Loucy (cell line): ENCODE measurements at regions not wholly inside any gene's neighbourhood (a gene's known extent, or its start where the extent isn't known, plus 50 kb on each side); places are given as distances from the start of the nearest gene placed in this dataset.

Experiments used
- H2AFZ ChIP-seq: fragments of 200-600 bp; sonication (generic); 2 replicates; pipeline ENCODE4 v1.6.0; 2016; ENCODE audit warnings: antibody characterized with exemption, mild to moderate bottlenecking, low read length, moderate library complexity
- H3F3A ChIP-seq: fragments of 200-600 bp; 2 replicates; pipeline ENCODE4 v1.6.0; 2016; ENCODE audit warnings: antibody characterized with exemption, low read depth, mild to moderate bottlenecking
- H3K27me3 ChIP-seq: fragments of 200-600 bp; sonication (generic); 2 replicates; pipeline ENCODE4 v1.6.1; 2014; ENCODE audit warnings: low read length, mild to moderate bottlenecking; ENCODE audit not compliant: insufficient read depth, poor library complexity, severe bottlenecking
- H3K36me3 ChIP-seq: fragments of 200-600 bp; sonication (generic); 2 replicates; pipeline ENCODE4 v1.6.1; 2016; ENCODE audit warnings: low read length; ENCODE audit not compliant: insufficient read depth
- H3K4me1 ChIP-seq: fragments of 200-600 bp; sonication (generic); 2 replicates; pipeline ENCODE4 v1.5.1; 2014; ENCODE audit warnings: low read length, mild to moderate bottlenecking; ENCODE audit not compliant: insufficient read depth, poor library complexity, severe bottlenecking
- H3K4me2 ChIP-seq: fragments of 200-600 bp; sonication (generic); 2 replicates; pipeline ENCODE4 v1.6.0; 2014; ENCODE audit warnings: antibody characterized with exemption, low read length, low read depth, mild to moderate bottlenecking; ENCODE audit not compliant: poor library complexity, severe bottlenecking
- H3K4me3 ChIP-seq: fragments of 200-600 bp; sonication (generic); 2 replicates; pipeline ENCODE4 v1.5.1; 2014; ENCODE audit warnings: low read length, mild to moderate bottlenecking, mixed read lengths; ENCODE audit not compliant: poor library complexity, severe bottlenecking
- H3K79me2 ChIP-seq: fragments of 200-600 bp; sonication (generic); 2 replicates; pipeline ENCODE4 v1.6.1; 2014; ENCODE audit warnings: low read length; ENCODE audit not compliant: insufficient read depth
- H3K9ac ChIP-seq: fragments of 200-600 bp; sonication (generic); 2 replicates; pipeline ENCODE4 v1.6.0; 2014; ENCODE audit warnings: mild to moderate bottlenecking, low read depth, low read length, moderate library complexity; ENCODE audit not compliant: poor library complexity, severe bottlenecking
- H3K9me2 ChIP-seq: fragments of 200-600 bp; sonication (generic); replicated peaks from 2 replicates; pipeline ENCODE4 v1.6.1; 2016; ENCODE audit warnings: low read depth, low read length, mixed read lengths
- H3K9me3 ChIP-seq: fragments of 200-600 bp; sonication (generic); 2 replicates; pipeline ENCODE4 v1.6.1; 2014; ENCODE audit warnings: mild to moderate bottlenecking, antibody characterized with exemption, low read length, low read depth; ENCODE audit not compliant: insufficient read depth
- H4K20me1 ChIP-seq: fragments of 200-600 bp; sonication (generic); 2 replicates; pipeline ENCODE4 v1.6.0; 2014; ENCODE audit warnings: antibody characterized with exemption, low read length, mild to moderate bottlenecking; ENCODE audit not compliant: insufficient read depth, poor library complexity, severe bottlenecking
- CTCF ChIP-seq: fragments of 200-600 bp; sonication (generic); conservative IDR thresholded peaks from 2 replicates; pipeline ENCODE4 v1.5.1; 2014; ENCODE audit warnings: mild to moderate bottlenecking, antibody characterized with exemption, low read length
- EZH2phosphoT487 ChIP-seq: fragments of 200-600 bp; IDR thresholded peaks from 2 replicates; pipeline ENCODE4 v1.6.1; 2018; ENCODE audit warnings: antibody characterized with exemption, mild to moderate bottlenecking, moderate library complexity, borderline replicate concordance

GRCh38 chr20:60428651-60429050 is 470.4 kb downstream of the CDH26 start:
- Histone ChIP-seq H3K36me3 (no peaks in the 10 kb centered on the region), H3K9me2 (no peaks in the 10 kb centered on the region), H3K27me3 (no peaks in the 10 kb centered on the region), H3F3A (no peaks in the 10 kb centered on the region), H4K20me1 (no peaks in the 10 kb centered on the region), H3K4me2 (no peak overlapping the region), H3K4me1 (no peaks in the 10 kb centered on the region), H3K79me2 (no peaks in the 10 kb centered on the region), H3K9me3 (no peaks in the 10 kb centered on the region), H2AFZ (no peak overlapping the region), H3K9ac (no peak overlapping the region), H3K4me3 (no peak overlapping the region)
- TF ChIP-seq CTCF: no peak
- no peak for TF ChIP-seq EZH2phosphoT487

GRCh38 chr20:60430516-60431001 is 472.3 kb downstream of the CDH26 start:
- no peaks in the 10 kb centered on the region for H4K20me1 ChIP-seq

GRCh38 chr20:60431349-60431748 is 473.1 kb downstream of the CDH26 start:
- TF ChIP-seq EZH2phosphoT487 (no peak), CTCF (no peak)
- no peaks in the 10 kb centered on the region for H4K20me1 ChIP-seq
- H3K4me1 ChIP-seq: no peaks in the 10 kb centered on the region
- no peaks in the 10 kb centered on the region for H3K9me3 ChIP-seq
- no peaks in the 10 kb centered on the region for H3K27me3 ChIP-seq
- no peak overlapping the region for H2AFZ ChIP-seq
- H3K4me3 ChIP-seq: no peak overlapping the region
- no peaks in the 10 kb centered on the region for H3K36me3 ChIP-seq
- no peaks in the 10 kb centered on the region for H3F3A ChIP-seq
- no peaks in the 10 kb centered on the region for H3K9me2 ChIP-seq
- H3K9ac ChIP-seq: no peak overlapping the region
- H3K79me2 ChIP-seq: no peaks in the 10 kb centered on the region
- no peak overlapping the region for H3K4me2 ChIP-seq

More at GRCh38 chr20:60430516-60431001, 472.3 kb downstream of the CDH26 start:
- Histone ChIP-seq H2AFZ (no peak overlapping the region), H3K27me3 (no peaks in the 10 kb centered on the region), H3K4me1 (no peaks in the 10 kb centered on the region), H3K9me3 (no peaks in the 10 kb centered on the region), H3K4me2 (no peak overlapping the region), H3K4me3 (no peak overlapping the region), H3K9me2 (no peaks in the 10 kb centered on the region), H3K9ac (no peak overlapping the region), H3K79me2 (no peaks in the 10 kb centered on the region), H3K36me3 (no peaks in the 10 kb centered on the region), H3F3A (no peaks in the 10 kb centered on the region)
- TF ChIP-seq CTCF (no peak), EZH2phosphoT487 (no peak)
